Neural cell (in vitro differentiated cells): ENCODE measurements at regions not wholly inside any gene's neighbourhood (a gene's known extent, or its start where the extent isn't known, plus 50 kb on each side); places are given as distances from the start of the nearest gene placed in this dataset.

Source experiments
- H2AFZ ChIP-seq: fragments of 200-600, 300-800 bp; sonication (generic), shearing (Covaris generic); 2 replicates; pipeline ENCODE4 v1.6.0; 2014; ENCODE audit warnings: low read depth, mild to moderate bottlenecking, antibody characterized with exemption, low read length, moderate library complexity
- H3F3A ChIP-seq: fragments of 200-600 bp; shearing (Covaris generic); 2 replicates; pipeline ENCODE4 v1.6.1; 2016; ENCODE audit warnings: mild to moderate bottlenecking, moderate library complexity, mixed read lengths, antibody characterized with exemption, low read length; ENCODE audit not compliant: insufficient read depth, poor library complexity, severe bottlenecking
- H3K27ac ChIP-seq: fragments of 200-600, 300-800 bp; sonication (generic), shearing (Covaris generic); 2 replicates; pipeline ENCODE4 v1.5.1; 2014; ENCODE audit warnings: mild to moderate bottlenecking, low read length, moderate library complexity
- H3K27me3 ChIP-seq: fragments of 300-800, 200-600 bp; sonication (generic), shearing (Covaris generic); 2 replicates; pipeline ENCODE4 v1.6.0; 2014; ENCODE audit warnings: mild to moderate bottlenecking, low read depth, low read length, moderate library complexity; ENCODE audit not compliant: insufficient read depth
- H3K36me3 ChIP-seq: fragments of 300-800, 200-600 bp; sonication (generic), shearing (Covaris generic); 2 replicates; pipeline ENCODE4 v1.5.1; 2014; ENCODE audit warnings: mild to moderate bottlenecking, antibody characterized with exemption, low read length, moderate library complexity; ENCODE audit not compliant: insufficient read depth
- H3K4me2 ChIP-seq: fragments of 300-800, 200-600 bp; sonication (generic), shearing (Covaris generic); 2 replicates; pipeline ENCODE4 v1.6.0; 2014; ENCODE audit warnings: mild to moderate bottlenecking, low read length
- H3K4me3 ChIP-seq: fragments of 300-800, 200-600 bp; sonication (generic), shearing (Covaris generic); 2 replicates; pipeline ENCODE4 v1.5.1; 2014; ENCODE audit warnings: mild to moderate bottlenecking, low read length, moderate library complexity
- H3K79me2 ChIP-seq: fragments of 200-600 bp; shearing (Covaris generic); replicated peaks from 2 replicates; pipeline ENCODE4 v1.6.0; 2014; ENCODE audit warnings: mild to moderate bottlenecking, low read length, moderate library complexity; ENCODE audit not compliant: insufficient read depth
- H3K9ac ChIP-seq: fragments of 300-800, 200-600 bp; sonication (generic), shearing (Covaris generic); 2 replicates; pipeline ENCODE4 v1.6.1; 2016; ENCODE audit warnings: mild to moderate bottlenecking, low read length, mixed read lengths
- H3K9me2 ChIP-seq: fragments of 200-600 bp; shearing (Covaris generic); 2 replicates; pipeline ENCODE4 v1.6.1; 2016; ENCODE audit warnings: mild to moderate bottlenecking, low read length, mixed read lengths; ENCODE audit not compliant: insufficient read depth
- H3K9me3 ChIP-seq: fragments of 200-600, 300-800 bp; sonication (generic), shearing (Covaris generic); 2 replicates; pipeline ENCODE4 v1.6.1; 2016; ENCODE audit warnings: mild to moderate bottlenecking, mixed run types, low read length, moderate library complexity, mixed read lengths
- H4K20me1 ChIP-seq: fragments of 200-600 bp; shearing (Covaris generic); 2 replicates; pipeline ENCODE4 v1.6.1; 2016; ENCODE audit warnings: mild to moderate bottlenecking, mixed run types; ENCODE audit not compliant: insufficient read depth
- CTCF ChIP-seq: fragments of 450-650 bp; IDR thresholded peaks from 2 replicates; pipeline ENCODE4 v1.5.1; 2014; ENCODE audit warnings: antibody characterized with exemption, mild to moderate bottlenecking, moderate library complexity; ENCODE audit not compliant: poor library complexity, severe bottlenecking
- EP300 ChIP-seq: fragments of 450-650 bp; conservative IDR thresholded peaks from 2 replicates; pipeline ENCODE4 v1.6.1; 2014; ENCODE audit warnings: antibody characterized with exemption, mild to moderate bottlenecking, moderate library complexity; ENCODE audit not compliant: poor library complexity, severe bottlenecking
- EZH2 ChIP-seq: fragments of 200-600, 300-800 bp; shearing (Covaris generic), sonication (generic); IDR thresholded peaks from 2 replicates; pipeline ENCODE4 v1.6.1; 2014; ENCODE audit warnings: antibody characterized with exemption, low read length, borderline replicate concordance, mild to moderate bottlenecking; ENCODE audit not compliant: insufficient read depth, poor library complexity, severe bottlenecking
- MXI1 ChIP-seq: fragments of 450-650 bp; conservative IDR thresholded peaks from 2 replicates; pipeline ENCODE4 v1.6.1; 2014; ENCODE audit warnings: antibody characterized with exemption, mild to moderate bottlenecking; ENCODE audit not compliant: poor library complexity, severe bottlenecking
- POLR2AphosphoS5 ChIP-seq: IDR thresholded peaks from 2 replicates; pipeline ENCODE4 v1.6.1; 2012
- RAD21 ChIP-seq: fragments of 450-650 bp; conservative IDR thresholded peaks from 2 replicates; pipeline ENCODE4 v1.6.1; 2014; ENCODE audit warnings: antibody characterized with exemption, mild to moderate bottlenecking, moderate library complexity
- REST ChIP-seq: IDR thresholded peaks from 2 replicates; pipeline ENCODE4 v1.6.1; 2012; ENCODE audit warnings: borderline replicate concordance
- SMC3 ChIP-seq: fragments of 450-650 bp; conservative IDR thresholded peaks from 2 replicates; pipeline ENCODE4 v1.6.1; 2014; ENCODE audit warnings: antibody characterized with exemption, mild to moderate bottlenecking, moderate library complexity; ENCODE audit not compliant: poor library complexity
- TAF1 ChIP-seq: IDR thresholded peaks from 2 replicates; pipeline ENCODE4 v1.6.1; 2012; ENCODE audit warnings: low read depth

DNA sequence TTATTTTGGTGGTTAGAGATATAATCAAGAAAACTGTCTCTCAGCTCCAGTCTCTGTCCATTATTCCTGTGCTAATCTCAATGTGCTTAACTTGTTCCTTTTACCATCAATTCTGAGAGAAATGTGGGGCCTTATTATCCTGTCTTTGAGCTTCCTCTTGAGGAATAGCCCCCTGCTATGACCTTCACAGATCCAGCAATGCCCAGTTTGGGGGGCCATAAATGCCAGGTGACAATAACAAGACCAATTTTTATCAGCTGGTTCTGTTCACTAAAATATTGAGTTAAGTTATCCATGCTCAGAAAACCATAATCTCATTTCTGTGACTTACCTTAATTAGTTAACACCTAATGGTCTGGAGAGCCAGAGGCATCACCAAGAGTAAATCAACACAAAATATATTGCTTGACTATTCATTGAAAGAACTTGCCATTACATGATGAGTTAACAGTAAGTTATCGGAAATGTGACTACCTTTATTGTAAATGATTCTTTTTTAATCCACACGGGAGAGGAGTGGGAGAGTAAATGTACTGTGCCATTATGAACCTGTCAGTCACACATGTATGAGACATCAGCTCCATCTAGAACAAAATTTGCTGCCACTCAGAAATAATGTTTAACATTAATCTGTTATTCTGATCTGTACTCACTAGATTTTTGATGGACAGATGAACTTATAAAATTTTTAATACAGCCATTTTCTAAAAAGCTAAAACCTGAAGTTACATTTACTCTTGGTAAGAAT lies 149.7 kb downstream of the ID4 start:
- Histone ChIP-seq H3K27ac (peak overlapping the region; percentile 85), H2AFZ (no peak overlapping the region), H3K4me2 (peak overlapping the region; percentile 46), H3K36me3 (no peaks in the 10 kb centered on the region), H3K27me3 (no peaks in the 10 kb centered on the region), H3K9ac (peak overlapping the region; percentile 27), H3K79me2 (no peaks in the 10 kb centered on the region), H4K20me1 (no peaks in the 10 kb centered on the region), H3K4me3 (peak overlapping the region; percentile 40), H3K9me3 (no peaks in the 10 kb centered on the region), H3F3A (no peaks in the 10 kb centered on the region), H3K9me2 (no peaks in the 10 kb centered on the region)
- TF ChIP-seq MXI1 (no peak), SMC3 (no peak), RAD21 (no peak), TAF1 (no peak), EP300 (peak; percentile 96), POLR2AphosphoS5 (peak; percentile 88)

DNA sequence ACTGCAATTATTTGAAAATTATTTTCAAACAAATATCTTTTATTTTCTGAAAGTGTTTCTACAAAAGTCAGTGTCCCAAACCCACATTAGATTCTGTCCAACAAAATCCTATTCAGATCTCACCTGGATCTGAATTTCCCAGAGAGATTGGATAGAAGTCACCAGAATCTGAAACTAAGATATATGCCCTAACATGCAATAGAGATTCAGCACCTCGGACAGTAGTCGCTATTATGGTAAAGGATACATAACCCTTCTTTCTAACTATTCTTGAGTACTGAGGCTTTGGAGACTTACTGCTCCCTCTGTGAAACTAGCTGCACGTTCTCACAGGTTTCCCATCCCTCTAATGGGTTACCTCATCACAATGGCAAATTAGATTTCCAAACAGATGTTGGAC lies 151.4 kb downstream of the ID4 start:
- H3K79me2 ChIP-seq: no peaks in the 10 kb centered on the region
- H3K27me3 ChIP-seq: no peaks in the 10 kb centered on the region
- no peaks in the 10 kb centered on the region for H3K36me3 ChIP-seq
- no peak overlapping the region for H3K4me3 ChIP-seq
- H4K20me1 ChIP-seq: no peaks in the 10 kb centered on the region
- no peak overlapping the region for H2AFZ ChIP-seq
- no peak for TF ChIP-seq MXI1
- no peak for TF ChIP-seq TAF1
- no peak for TF ChIP-seq RAD21
- no peak for TF ChIP-seq SMC3
- TF ChIP-seq EP300: no peak
- TF ChIP-seq REST: peak; percentile 48
- H3K4me2 ChIP-seq: no peak overlapping the region
- H3K9me2 ChIP-seq: no peaks in the 10 kb centered on the region
- no peaks in the 10 kb centered on the region for H3F3A ChIP-seq
- H3K9me3 ChIP-seq: no peaks in the 10 kb centered on the region
- no peak overlapping the region for H3K27ac ChIP-seq
- no peak overlapping the region for H3K9ac ChIP-seq

DNA sequence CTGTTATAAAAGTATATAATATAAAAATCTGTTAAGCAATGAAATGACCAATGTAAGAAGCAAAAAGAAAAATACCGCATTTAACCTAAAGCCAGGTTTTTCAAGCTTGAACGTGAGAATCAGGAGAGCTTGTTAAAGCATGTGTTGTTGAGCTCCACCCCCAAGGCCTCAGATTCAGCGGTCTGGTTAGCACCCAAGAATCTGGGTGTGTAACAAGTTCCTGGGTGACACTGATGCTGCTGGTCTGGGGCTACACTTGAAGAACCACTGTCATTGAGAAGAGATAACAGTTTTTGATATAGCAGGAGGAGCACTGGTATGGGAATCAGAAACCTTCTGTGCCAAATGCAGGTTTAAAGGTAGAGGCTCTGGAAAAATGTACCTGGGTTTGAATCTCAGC lies 154.0 kb downstream of the ID4 start:
- H3K27me3 ChIP-seq: no peaks in the 10 kb centered on the region
- H3K4me3 ChIP-seq: no peak overlapping the region
- no peaks in the 10 kb centered on the region for H3K9me2 ChIP-seq
- no peaks in the 10 kb centered on the region for H3K36me3 ChIP-seq
- no peaks in the 10 kb centered on the region for H3K79me2 ChIP-seq
- H2AFZ ChIP-seq: no peak overlapping the region
- H4K20me1 ChIP-seq: no peaks in the 10 kb centered on the region
- H3K9ac ChIP-seq: no peak overlapping the region
- H3K9me3 ChIP-seq: no peaks in the 10 kb centered on the region
- no peak overlapping the region for H3K27ac ChIP-seq
- no peak overlapping the region for H3K4me2 ChIP-seq
- H3F3A ChIP-seq: no peaks in the 10 kb centered on the region
- no peak for TF ChIP-seq EP300
- TF ChIP-seq EZH2: no peak
- no peak for TF ChIP-seq SMC3
- TF ChIP-seq CTCF: no peak
- TF ChIP-seq MXI1: no peak
- no peak for TF ChIP-seq TAF1
- no peak for TF ChIP-seq RAD21
- TF ChIP-seq REST: no peak
- no peak for TF ChIP-seq POLR2AphosphoS5
